SK-N-SH (cell line): ENCODE measurements at regions not wholly inside any gene's neighbourhood (a gene's known extent, or its start where the extent isn't known, plus 50 kb on each side); places are given as distances from the start of the nearest gene placed in this dataset.

ENCODE experiments used
- CTCF ChIA-PET: fragments of 300-600, 350-600 bp; formaldehyde crosslinking; extraction: SDS; loops from one replicate; lab custom pipeline; 2021; lab: Yijun Ruan, JAX
- POLR2A ChIA-PET: fragments of 350-600 bp; sonication (Branson Sonifier 250); formaldehyde crosslinking; extraction: SDS; loops from one replicate; lab custom pipeline; 2020; ENCODE audit warnings: antibody characterized with exemption, inconsistent platforms; lab: Yijun Ruan, JAX
- DNase-seq: peaks from one replicate; pipeline ENCODE4 v3.0.0; 2012
- H2AFZ ChIP-seq: fragments of 200-600 bp; sonication (generic); 2 replicates; pipeline ENCODE4 v1.8.1; 2016; ENCODE audit warnings: antibody characterized with exemption, mild to moderate bottlenecking, low read depth
- H3F3A ChIP-seq: fragments of 200-600 bp; sonication (generic); replicated peaks from 2 replicates; pipeline ENCODE3; 2016; ENCODE audit warnings: antibody characterized with exemption, mild to moderate bottlenecking; ENCODE audit not compliant: insufficient read depth
- H3K27ac ChIP-seq, 2 experiments: fragments of 200-500 bp in 1 of 2; fragments of 200-600 bp in 1 of 2; sonication (Bioruptor generic) in 1 of 2; sonication (generic), shearing (Covaris generic) in 1 of 2; 2 replicates each; pipeline versions ENCODE4 v1.5.1 to v1.6.1; 2014 to 2016; ENCODE audit warnings: low read depth in 2 of 2, inconsistent platforms in 1 of 2, low read length in 1 of 2, mild to moderate bottlenecking in 1 of 2, mixed read lengths in 1 of 2
- H3K27me3 ChIP-seq: fragments of 200-600 bp; sonication (generic), shearing (Covaris generic); 2 replicates; pipeline ENCODE4 v1.6.1; 2016; ENCODE audit warnings: mixed run types; ENCODE audit not compliant: insufficient read depth
- H3K36me3 ChIP-seq, 2 experiments: fragments of 200-500 bp in 1 of 2; fragments of 200-600 bp in 1 of 2; sonication (Bioruptor generic) in 1 of 2; sonication (generic) in 1 of 2; replicated peaks in 1 of 2; 2 replicates each; pipeline versions ENCODE3 to v1.5.1; 2014 to 2016; ENCODE audit warnings: low read length in 1 of 2, mild to moderate bottlenecking in 1 of 2; ENCODE audit not compliant: insufficient read depth in 2 of 2, control insufficient read depth in 1 of 2
- H3K4me1 ChIP-seq, 2 experiments: fragments of 200-500 bp in 1 of 2; fragments of 200-600 bp in 1 of 2; sonication (Bioruptor generic) in 1 of 2; sonication (generic), shearing (Covaris generic) in 1 of 2; 2 replicates each; pipeline versions ENCODE4 v1.5.1 to v1.6.1; 2014 to 2016; ENCODE audit warnings: low read depth in 1 of 2, low read length in 1 of 2, mixed run types in 1 of 2; ENCODE audit not compliant: insufficient read depth in 2 of 2, control insufficient read depth in 1 of 2
- H3K4me2 ChIP-seq: fragments of 200-600 bp; sonication (generic), shearing (Covaris generic); 2 replicates; pipeline ENCODE4 v1.6.1; 2017; ENCODE audit warnings: mixed run types
- H3K4me3 ChIP-seq, 2 experiments: fragments of 200-500 bp in 1 of 2; fragments of 200-600 bp in 1 of 2; sonication (Bioruptor generic) in 1 of 2; sonication (generic), shearing (Covaris generic) in 1 of 2; 2 replicates each; pipeline versions ENCODE4 v1.5.1 to v1.8.1; 2014 to 2016; ENCODE audit warnings: low read depth in 2 of 2, inconsistent platforms in 1 of 2, low read length in 1 of 2, mild to moderate bottlenecking in 1 of 2, mixed read lengths in 1 of 2, moderate library complexity in 1 of 2
- H3K79me2 ChIP-seq: fragments of 200-600 bp; sonication (generic); 2 replicates; pipeline ENCODE4 v1.8.1; 2017; ENCODE audit warnings: mild to moderate bottlenecking; ENCODE audit not compliant: insufficient read depth
- H3K9ac ChIP-seq: fragments of 200-600 bp; sonication (generic); 2 replicates; pipeline ENCODE4 v1.6.1; 2017; ENCODE audit warnings: mixed run types
- H3K9me2 ChIP-seq: fragments of 200-600 bp; sonication (generic); 2 replicates; pipeline ENCODE4 v1.6.1; 2017; ENCODE audit warnings: mixed run types
- H3K9me3 ChIP-seq: fragments of 200-600 bp; sonication (generic); 2 replicates; pipeline ENCODE4 v1.6.1; 2017; ENCODE audit warnings: mixed run types, mild to moderate bottlenecking, moderate library complexity
- H4K20me1 ChIP-seq: fragments of 200-600 bp; sonication (generic); 2 replicates; pipeline ENCODE4 v1.6.1; 2017; ENCODE audit warnings: mild to moderate bottlenecking, mixed run types; ENCODE audit not compliant: insufficient read depth
- CHD2 ChIP-seq: fragments of 150-350 bp; IDR thresholded peaks from 2 replicates; pipeline ENCODE4 v1.6.1; 2018; ENCODE audit warnings: low read length; ENCODE audit not compliant: partially characterized antibody
- ELF1 ChIP-seq: IDR thresholded peaks from 2 replicates; pipeline ENCODE4 v1.4.0; 2012
- EP300 ChIP-seq, 2 experiments: IDR thresholded peaks; 2 replicates each; pipeline versions ENCODE4 v1.4.0 to v1.6.1; 2012; ENCODE audit warnings: borderline replicate concordance in 1 of 2, low read depth in 1 of 2, low read length in 1 of 2
- EZH2phosphoT487 ChIP-seq: fragments of 200-600 bp; sonication (generic); IDR thresholded peaks from 2 replicates; pipeline ENCODE4 v1.6.1; 2017; ENCODE audit warnings: low read depth, mixed run types, mild to moderate bottlenecking, antibody characterized with exemption, moderate library complexity, borderline replicate concordance
- FOSL2 ChIP-seq: IDR thresholded peaks from 2 replicates; pipeline ENCODE4 v1.4.0; 2012; ENCODE audit warnings: low read depth, mild to moderate bottlenecking, moderate library complexity, borderline replicate concordance
- MEF2A ChIP-seq: IDR thresholded peaks from 2 replicates; pipeline ENCODE4 v1.4.0; 2012; ENCODE audit warnings: low read depth, borderline replicate concordance
- MXI1 ChIP-seq: IDR thresholded peaks from 2 replicates; pipeline ENCODE4 v1.6.1; 2012; ENCODE audit warnings: mild to moderate bottlenecking, low read depth, low read length, improper control_type of control experiment
- NFIC ChIP-seq: IDR thresholded peaks from 2 replicates; pipeline ENCODE4 v1.4.0; 2012; ENCODE audit warnings: borderline replicate concordance
- NRF1 ChIP-seq: IDR thresholded peaks from 2 replicates; pipeline ENCODE4 v1.6.1; 2012; ENCODE audit warnings: low read depth, mild to moderate bottlenecking, low read length
- POLR2AphosphoS5 ChIP-seq: IDR thresholded peaks from 2 replicates; pipeline ENCODE4 v1.6.1; 2012; ENCODE audit warnings: low read depth, low read length
- RCOR1 ChIP-seq: fragments of 150-350 bp; IDR thresholded peaks from 2 replicates; pipeline ENCODE4 v1.6.1; 2017; ENCODE audit warnings: antibody characterized with exemption, low read length
- SMC3 ChIP-seq: IDR thresholded peaks from 2 replicates; pipeline ENCODE4 v1.6.1; 2012; ENCODE audit warnings: low read depth, low read length, improper control_type of control experiment
- TAF1 ChIP-seq: IDR thresholded peaks from 2 replicates; pipeline ENCODE4 v1.6.1; 2012; ENCODE audit warnings: low read depth, mild to moderate bottlenecking, low read length, moderate library complexity, borderline replicate concordance
- YY1 ChIP-seq: IDR thresholded peaks from 2 replicates; pipeline ENCODE4 v1.4.0; 2012; ENCODE audit warnings: low read depth, mild to moderate bottlenecking
- WGBS: methylation state at CpG from one replicate; pipeline ENCODE4 v1.1.6; 2017; ENCODE audit warnings: low lambda C conversion rate; 5-methylcytosine and 5-hydroxymethylcytosine counted together
- TF ChIP-seq, protein P1 (sequence below): fragments of 200-600 bp; sonication (generic); IDR thresholded peaks from 2 replicates; pipeline ENCODE4 v1.6.1; 2017; ENCODE audit warnings: antibody characterized with exemption, mild to moderate bottlenecking, moderate library complexity
- TF ChIP-seq, protein P2 (sequence below): fragments of 150-350 bp; IDR thresholded peaks from 2 replicates; pipeline ENCODE4 v1.6.1; 2016; ENCODE audit warnings: mild to moderate bottlenecking, low read depth, low read length
- TF ChIP-seq, protein P3 (sequence below): IDR thresholded peaks from 2 replicates; pipeline ENCODE4 v1.4.0; 2012; ENCODE audit warnings: low read depth, borderline replicate concordance

DNA sequence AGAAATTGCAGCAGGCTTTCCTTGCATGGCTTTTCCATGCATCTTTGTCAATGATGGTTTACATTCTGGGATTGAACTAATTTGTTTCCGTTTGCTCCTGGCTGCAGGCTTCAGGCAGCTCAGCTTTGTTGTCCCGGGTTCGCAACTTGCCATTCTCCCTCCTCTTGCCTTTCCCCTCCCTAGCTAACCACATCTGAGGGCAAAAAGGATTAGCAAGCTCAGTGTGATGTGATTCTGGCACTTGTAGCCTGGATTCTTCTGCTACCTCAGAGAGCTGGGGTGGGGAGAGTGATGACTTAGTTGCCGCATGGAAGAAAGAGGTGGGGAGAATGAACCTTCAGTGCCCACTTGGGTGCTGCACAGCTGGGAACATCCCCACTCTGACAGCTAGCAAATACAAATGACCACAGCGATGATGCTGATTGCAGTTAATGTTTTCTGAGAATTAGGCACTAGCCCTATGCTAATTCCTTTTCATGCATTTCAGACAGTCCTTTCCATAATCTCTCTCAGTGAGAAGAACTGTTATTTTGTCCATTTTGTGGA is 120.2 kb upstream of the SALL1 start:
- Histone ChIP-seq H3K27ac (no peak overlapping the region), H3K36me3 (no peaks in the 10 kb centered on the region), H3F3A (no peaks in the 10 kb centered on the region), H3K4me2 (no peak overlapping the region), H3K27me3 (no peaks in the 10 kb centered on the region), H3K9me3 (no peaks in the 10 kb centered on the region), H3K79me2 (no peaks in the 10 kb centered on the region), H3K4me3 (no peak overlapping the region), H4K20me1 (no peaks in the 10 kb centered on the region), H3K9me2 (no peaks in the 10 kb centered on the region), H3K4me1 (no peaks in the 10 kb centered on the region), H2AFZ (no peak overlapping the region), H3K9ac (no peak overlapping the region)
- 33% methylated on average over 5 of the region's 5 CpGs for WGBS
- ChIA-PET CTCF (no interaction called here), POLR2A (no interaction called here)
- TF ChIP-seq SMC3 (no peak), ELF1 (no peak), FOSL2 (no peak), YY1 (no peak), NRF1 (no peak), CHD2 (no peak), MXI1 (no peak), MEF2A (no peak), NFIC (no peak), EZH2phosphoT487 (no peak), EP300 (IDR thresholded peaks at IDR 0.05; ENCODE audit: borderline replicate concordance in 1 of 2, low read depth in 1 of 2, low read length in 1 of 2) (no peak), POLR2AphosphoS5 (no peak), RCOR1 (no peak), TAF1 (no peak)
- TF ChIP-seq, protein P1, sequence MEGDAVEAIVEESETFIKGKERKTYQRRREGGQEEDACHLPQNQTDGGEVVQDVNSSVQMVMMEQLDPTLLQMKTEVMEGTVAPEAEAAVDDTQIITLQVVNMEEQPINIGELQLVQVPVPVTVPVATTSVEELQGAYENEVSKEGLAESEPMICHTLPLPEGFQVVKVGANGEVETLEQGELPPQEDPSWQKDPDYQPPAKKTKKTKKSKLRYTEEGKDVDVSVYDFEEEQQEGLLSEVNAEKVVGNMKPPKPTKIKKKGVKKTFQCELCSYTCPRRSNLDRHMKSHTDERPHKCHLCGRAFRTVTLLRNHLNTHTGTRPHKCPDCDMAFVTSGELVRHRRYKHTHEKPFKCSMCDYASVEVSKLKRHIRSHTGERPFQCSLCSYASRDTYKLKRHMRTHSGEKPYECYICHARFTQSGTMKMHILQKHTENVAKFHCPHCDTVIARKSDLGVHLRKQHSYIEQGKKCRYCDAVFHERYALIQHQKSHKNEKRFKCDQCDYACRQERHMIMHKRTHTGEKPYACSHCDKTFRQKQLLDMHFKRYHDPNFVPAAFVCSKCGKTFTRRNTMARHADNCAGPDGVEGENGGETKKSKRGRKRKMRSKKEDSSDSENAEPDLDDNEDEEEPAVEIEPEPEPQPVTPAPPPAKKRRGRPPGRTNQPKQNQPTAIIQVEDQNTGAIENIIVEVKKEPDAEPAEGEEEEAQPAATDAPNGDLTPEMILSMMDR = no peak
- TF ChIP-seq, protein P2, sequence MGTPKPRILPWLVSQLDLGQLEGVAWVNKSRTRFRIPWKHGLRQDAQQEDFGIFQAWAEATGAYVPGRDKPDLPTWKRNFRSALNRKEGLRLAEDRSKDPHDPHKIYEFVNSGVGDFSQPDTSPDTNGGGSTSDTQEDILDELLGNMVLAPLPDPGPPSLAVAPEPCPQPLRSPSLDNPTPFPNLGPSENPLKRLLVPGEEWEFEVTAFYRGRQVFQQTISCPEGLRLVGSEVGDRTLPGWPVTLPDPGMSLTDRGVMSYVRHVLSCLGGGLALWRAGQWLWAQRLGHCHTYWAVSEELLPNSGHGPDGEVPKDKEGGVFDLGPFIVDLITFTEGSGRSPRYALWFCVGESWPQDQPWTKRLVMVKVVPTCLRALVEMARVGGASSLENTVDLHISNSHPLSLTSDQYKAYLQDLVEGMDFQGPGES = no peak
- TF ChIP-seq, protein P3, sequence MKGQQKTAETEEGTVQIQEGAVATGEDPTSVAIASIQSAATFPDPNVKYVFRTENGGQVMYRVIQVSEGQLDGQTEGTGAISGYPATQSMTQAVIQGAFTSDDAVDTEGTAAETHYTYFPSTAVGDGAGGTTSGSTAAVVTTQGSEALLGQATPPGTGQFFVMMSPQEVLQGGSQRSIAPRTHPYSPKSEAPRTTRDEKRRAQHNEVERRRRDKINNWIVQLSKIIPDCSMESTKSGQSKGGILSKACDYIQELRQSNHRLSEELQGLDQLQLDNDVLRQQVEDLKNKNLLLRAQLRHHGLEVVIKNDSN = no peak
- no peak for DNase-seq
